ENCODE measurements at regions not wholly inside any gene's neighbourhood (a gene's known extent, or its start where the extent isn't known, plus 50 kb on each side); places are given as distances from the start of the nearest gene placed in this dataset.

DNA sequence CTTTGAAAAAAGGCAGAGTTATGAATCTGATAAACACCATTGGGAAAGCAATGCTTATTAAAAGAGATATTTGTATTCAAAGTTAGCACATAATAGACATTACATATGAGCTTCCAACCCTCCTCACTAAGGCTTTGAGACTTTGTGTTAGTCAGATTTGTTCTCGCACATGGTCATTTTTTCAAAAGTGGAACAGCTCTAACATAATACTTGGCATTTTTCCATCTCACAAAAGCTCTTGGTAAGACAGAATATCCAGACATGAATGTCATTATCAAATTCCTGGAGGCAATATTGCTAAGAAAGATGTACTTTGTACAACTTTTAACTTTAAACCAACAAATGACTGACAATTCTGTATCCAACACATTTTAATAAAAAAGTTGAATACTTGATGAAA lies 292.4 kb upstream of the SMIM30 start:
- TF ChIP-seq POLR2A (IDR thresholded peaks at IDR 0.05), result no peak
- TF ChIP-seq, protein P1, sequence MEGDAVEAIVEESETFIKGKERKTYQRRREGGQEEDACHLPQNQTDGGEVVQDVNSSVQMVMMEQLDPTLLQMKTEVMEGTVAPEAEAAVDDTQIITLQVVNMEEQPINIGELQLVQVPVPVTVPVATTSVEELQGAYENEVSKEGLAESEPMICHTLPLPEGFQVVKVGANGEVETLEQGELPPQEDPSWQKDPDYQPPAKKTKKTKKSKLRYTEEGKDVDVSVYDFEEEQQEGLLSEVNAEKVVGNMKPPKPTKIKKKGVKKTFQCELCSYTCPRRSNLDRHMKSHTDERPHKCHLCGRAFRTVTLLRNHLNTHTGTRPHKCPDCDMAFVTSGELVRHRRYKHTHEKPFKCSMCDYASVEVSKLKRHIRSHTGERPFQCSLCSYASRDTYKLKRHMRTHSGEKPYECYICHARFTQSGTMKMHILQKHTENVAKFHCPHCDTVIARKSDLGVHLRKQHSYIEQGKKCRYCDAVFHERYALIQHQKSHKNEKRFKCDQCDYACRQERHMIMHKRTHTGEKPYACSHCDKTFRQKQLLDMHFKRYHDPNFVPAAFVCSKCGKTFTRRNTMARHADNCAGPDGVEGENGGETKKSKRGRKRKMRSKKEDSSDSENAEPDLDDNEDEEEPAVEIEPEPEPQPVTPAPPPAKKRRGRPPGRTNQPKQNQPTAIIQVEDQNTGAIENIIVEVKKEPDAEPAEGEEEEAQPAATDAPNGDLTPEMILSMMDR (IDR thresholded peaks at IDR 0.05), result no peak
